NT2/D1 (cell line): ENCODE measurements at regions not wholly inside any gene's neighbourhood (a gene's known extent, or its start where the extent isn't known, plus 50 kb on each side); places are given as distances from the start of the nearest gene placed in this dataset.

Source experiments
- SUZ12 ChIP-seq: IDR thresholded peaks from 2 replicates; pipeline ENCODE4 v1.6.1; 2011; ENCODE audit not compliant: insufficient read length, insufficient read depth; ENCODE audit errors: extremely low read depth
- YY1 ChIP-seq: IDR thresholded peaks from 2 replicates; pipeline ENCODE4 v1.6.1; 2011; ENCODE audit not compliant: insufficient read length, insufficient read depth
- ZNF274 ChIP-seq: IDR thresholded peaks from 2 replicates; pipeline ENCODE4 v1.6.1; 2011; ENCODE audit warnings: mild to moderate bottlenecking, low read depth, low read length

DNA sequence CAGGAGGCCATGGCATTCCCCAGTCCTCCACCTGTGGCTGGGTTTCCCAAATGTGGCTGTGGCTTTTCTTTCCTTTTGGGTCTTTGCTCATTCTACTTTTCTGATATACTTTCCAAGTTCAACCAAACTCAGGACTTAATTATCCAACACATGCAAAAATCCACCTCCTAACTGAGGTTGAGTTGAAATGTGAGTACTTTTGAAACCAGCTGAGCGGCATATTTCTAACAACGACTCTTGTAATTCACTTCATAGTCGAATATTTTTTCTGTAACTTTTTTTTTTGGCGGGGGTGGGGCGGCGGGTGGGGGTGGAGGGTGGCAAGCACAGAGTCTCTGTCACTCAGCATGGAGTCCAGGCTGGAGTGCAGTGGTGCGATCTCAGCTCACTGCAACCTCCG, 165.2 kb upstream of the PITRM1 start:
- TF ChIP-seq ZNF274 (no peak), YY1 (no peak), SUZ12 (no peak)
